Kidney (tissue), 13 donors: ENCODE measurements at regions not wholly inside any gene's neighbourhood (a gene's known extent, or its start where the extent isn't known, plus 50 kb on each side); places are given as distances from the start of the nearest gene placed in this dataset.

Experiments used
- DNase-seq, 5 donors: peaks; one replicate each; pipeline ENCODE4 v3.0.0-alpha.2; 2013 to 2020
- FAIRE-seq: peaks from 2 replicates; lab custom pipeline; 2012; peaks lifted over from hg19 to GRCh38; lab: Jason Lieb, UNC
- H3K27ac ChIP-seq, 2 donors: one replicate each; pipeline ENCODE4 v1.7.0; 2013; ENCODE audit warnings: low read depth in 2 of 2, low read length in 2 of 2, inconsistent platforms in 1 of 2
- H3K27me3 ChIP-seq: one replicate; pipeline ENCODE4 v1.7.1; 2013; ENCODE audit warnings: low read length, inconsistent platforms; ENCODE audit not compliant: control insufficient read depth, insufficient read depth
- H3K36me3 ChIP-seq, 3 donors: one replicate each; pipeline versions ENCODE4 v1.7.0 to v1.7.1; 2013; ENCODE audit warnings: low read length in 3 of 3, control low read depth in 1 of 3, inconsistent platforms in 1 of 3; ENCODE audit not compliant: insufficient read depth in 3 of 3, control insufficient read depth in 2 of 3
- H3K4me1 ChIP-seq, 3 donors: one replicate each; pipeline versions ENCODE4 v1.7.0 to v1.7.1; 2013; ENCODE audit warnings: low read length in 3 of 3, inconsistent platforms in 1 of 3, low read depth in 1 of 3; ENCODE audit not compliant: control insufficient read depth in 2 of 3, insufficient read depth in 2 of 3
- H3K4me3 ChIP-seq, 3 donors: one replicate each; pipeline versions ENCODE4 v1.7.0 to v1.8.1; 2013; ENCODE audit warnings: low read length in 3 of 3, control low read depth in 1 of 3, inconsistent platforms in 1 of 3
- H3K9ac ChIP-seq, 3 donors: one replicate each; pipeline versions ENCODE4 v1.7.0 to v1.7.1; 2013; ENCODE audit warnings: low read length in 3 of 3, control low read depth in 1 of 3, inconsistent platforms in 1 of 3
- H3K9me3 ChIP-seq, 3 donors: one replicate each; pipeline versions ENCODE4 v1.7.0 to v1.7.1; 2013; ENCODE audit warnings: low read length in 3 of 3, control low read depth in 1 of 3, inconsistent platforms in 1 of 3; ENCODE audit not compliant: control insufficient read depth in 2 of 3, insufficient read depth in 1 of 3
- intact Hi-C: fragments of 100-400 bp; cut with DNase I; formaldehyde crosslinking; loops from one replicate; pipeline ENCODE4 v1.11.1; 2022
- TF ChIP-seq, protein P1 (sequence below): IDR thresholded peaks from 3 replicates; pipeline ENCODE4 v1.5.1; 2012; ENCODE audit warnings: mild to moderate bottlenecking, moderate library complexity, borderline replicate concordance; ENCODE audit not compliant: insufficient read depth; ENCODE audit errors: extremely low read depth
- donor health status: control.
- donor health status: control.
- donor health status: control.
- donor health status: control.
- donor health status: control.
- donor health status: DM: yes; HTN: yes; CAD: no.
- donor health status: Normal renal cell carcinoma (clear cell type).

DNA sequence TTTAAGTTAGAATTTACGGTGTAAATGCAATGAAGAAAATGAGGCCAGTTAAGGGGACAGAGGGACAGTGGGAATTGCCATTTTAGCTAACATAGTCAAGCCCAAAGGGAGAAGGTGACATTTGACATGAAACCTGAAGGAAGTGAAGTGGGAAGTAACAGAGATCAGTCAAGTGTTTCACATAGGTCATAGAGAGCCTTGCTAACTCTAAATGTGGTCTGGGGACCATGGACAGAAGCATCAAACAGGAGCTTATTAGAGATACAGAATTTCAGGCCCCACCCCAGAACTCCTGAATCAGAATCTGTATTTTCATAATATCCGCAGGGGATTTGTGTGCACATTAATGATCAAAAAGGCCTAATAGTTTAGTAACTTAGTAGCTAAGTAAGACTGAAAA is 393.7 kb downstream of the FRK start:
- no peaks in the 10 kb centered on the region for H3K27me3 ChIP-seq
- no peak for FAIRE-seq
- H3K9me3 ChIP-seq = no peaks in the 10 kb centered on the region
- H3K36me3 ChIP-seq = no peaks in the 10 kb centered on the region
- H3K9ac ChIP-seq = no peak overlapping the region
- intact Hi-C loops = no loop called here
- no peaks in the 10 kb centered on the region for H3K4me1 ChIP-seq
- no peak overlapping the region for H3K27ac ChIP-seq
- no peak overlapping the region for H3K4me3 ChIP-seq
- TF ChIP-seq, protein P1, sequence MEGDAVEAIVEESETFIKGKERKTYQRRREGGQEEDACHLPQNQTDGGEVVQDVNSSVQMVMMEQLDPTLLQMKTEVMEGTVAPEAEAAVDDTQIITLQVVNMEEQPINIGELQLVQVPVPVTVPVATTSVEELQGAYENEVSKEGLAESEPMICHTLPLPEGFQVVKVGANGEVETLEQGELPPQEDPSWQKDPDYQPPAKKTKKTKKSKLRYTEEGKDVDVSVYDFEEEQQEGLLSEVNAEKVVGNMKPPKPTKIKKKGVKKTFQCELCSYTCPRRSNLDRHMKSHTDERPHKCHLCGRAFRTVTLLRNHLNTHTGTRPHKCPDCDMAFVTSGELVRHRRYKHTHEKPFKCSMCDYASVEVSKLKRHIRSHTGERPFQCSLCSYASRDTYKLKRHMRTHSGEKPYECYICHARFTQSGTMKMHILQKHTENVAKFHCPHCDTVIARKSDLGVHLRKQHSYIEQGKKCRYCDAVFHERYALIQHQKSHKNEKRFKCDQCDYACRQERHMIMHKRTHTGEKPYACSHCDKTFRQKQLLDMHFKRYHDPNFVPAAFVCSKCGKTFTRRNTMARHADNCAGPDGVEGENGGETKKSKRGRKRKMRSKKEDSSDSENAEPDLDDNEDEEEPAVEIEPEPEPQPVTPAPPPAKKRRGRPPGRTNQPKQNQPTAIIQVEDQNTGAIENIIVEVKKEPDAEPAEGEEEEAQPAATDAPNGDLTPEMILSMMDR = no peak
- no peak for DNase-seq

DNA sequence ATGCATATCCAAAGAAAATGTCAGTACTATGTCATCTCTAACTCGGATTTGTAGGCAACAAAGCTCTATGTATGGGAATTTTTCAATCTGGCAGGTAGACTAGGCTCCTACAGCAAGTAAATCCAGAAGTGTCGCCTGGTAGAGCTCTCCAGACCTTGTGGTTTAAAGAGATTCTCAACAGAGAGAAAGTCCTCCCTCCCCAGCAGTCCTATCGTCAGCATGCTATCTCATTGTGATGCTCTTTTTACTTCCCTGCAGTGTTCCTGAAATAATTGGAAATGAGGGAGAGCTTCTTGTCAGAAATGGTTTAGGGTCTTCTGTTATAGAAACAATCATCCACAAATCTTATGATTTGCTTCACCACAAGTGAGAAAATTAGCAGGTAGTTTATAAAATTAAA is 395.4 kb downstream of the FRK start:
- Histone ChIP-seq H3K4me1 (no peaks in the 10 kb centered on the region), H3K4me3 (no peak overlapping the region), H3K27ac (no peak overlapping the region), H3K27me3 (no peaks in the 10 kb centered on the region), H3K36me3 (no peaks in the 10 kb centered on the region), H3K9me3 (no peaks in the 10 kb centered on the region), H3K9ac (no peak overlapping the region)
- DNase-seq (no peak), FAIRE-seq (no peak)
- intact Hi-C loops = no loop called here
- TF ChIP-seq, protein P1 = no peak

DNA sequence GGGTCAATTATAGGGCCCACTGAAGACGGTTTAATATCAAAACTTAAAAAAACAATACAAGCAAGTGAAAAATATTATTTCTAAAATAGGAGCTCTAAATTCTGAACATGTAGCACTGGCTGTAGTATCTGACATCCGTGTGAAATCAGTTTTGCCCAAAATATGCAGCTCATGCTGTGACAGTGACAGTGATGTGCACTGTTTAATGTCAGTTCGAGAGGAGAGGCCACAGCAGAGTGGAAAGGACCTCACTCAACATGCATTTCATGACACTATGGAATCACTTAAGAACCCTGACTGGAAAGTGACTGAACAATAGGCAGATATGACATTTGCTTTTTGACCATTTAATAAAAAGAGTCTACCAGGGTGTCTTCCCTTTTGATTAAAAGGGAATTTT is 397.0 kb downstream of the FRK start:
- Histone ChIP-seq H3K9me3 (no peaks in the 10 kb centered on the region), H3K4me3 (no peak overlapping the region), H3K27me3 (no peaks in the 10 kb centered on the region), H3K36me3 (no peaks in the 10 kb centered on the region), H3K27ac (no peak overlapping the region), H3K9ac (no peak overlapping the region), H3K4me1 (no peaks in the 10 kb centered on the region)
- intact Hi-C loops = no loop called here
- FAIRE-seq = no peak
- DNase-seq = no peak
- TF ChIP-seq, protein P1 = no peak

DNA sequence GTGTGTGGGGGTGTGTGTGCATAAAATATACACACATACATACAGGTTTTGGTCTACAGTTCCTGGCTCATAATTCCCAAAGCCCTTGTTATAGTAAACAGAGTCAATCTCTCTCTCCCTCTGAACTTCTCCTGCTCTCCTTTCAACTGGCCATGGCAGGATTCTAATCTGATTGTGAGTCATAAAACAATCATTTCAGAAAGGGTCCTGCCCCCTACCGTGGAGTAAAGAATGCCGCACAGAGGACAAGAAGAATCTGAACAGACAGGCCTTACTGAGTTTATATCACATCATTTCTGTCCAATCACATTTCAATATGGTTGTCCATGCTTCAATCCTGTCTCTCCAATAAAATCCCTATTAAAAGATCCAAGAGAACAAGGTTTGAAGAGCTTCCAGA is 416.9 kb downstream of the FRK start:
- DNase-seq = no peak
- TF ChIP-seq, protein P1 = no peak
- intact Hi-C loops = no loop called here
- Histone ChIP-seq H3K36me3 (no peaks in the 10 kb centered on the region), H3K9ac (no peak overlapping the region), H3K9me3 (peaks cover 0 to 3% (median 0%) of the 10 kb centered on the region in 3 donors), H3K27ac (no peak overlapping the region), H3K4me1 (no peaks in the 10 kb centered on the region), H3K27me3 (no peaks in the 10 kb centered on the region), H3K4me3 (no peak overlapping the region)
- no peak for FAIRE-seq
